Cardiac muscle cell (in vitro differentiated cells and primary cell): ENCODE measurements at regions not wholly inside any gene's neighbourhood (a gene's known extent, or its start where the extent isn't known, plus 50 kb on each side); places are given as distances from the start of the nearest gene placed in this dataset.

ENCODE experiments used
- DNase-seq, 2 donors: peaks; one replicate each; pipeline versions ENCODE4 v3.0.0 to v3.0.0-alpha.2; 2010 to 2017; ENCODE audit warnings: low read depth in 1 of 2, low spot score in 1 of 2
- H3K27ac ChIP-seq: fragments of 200-600 bp; sonication (generic); 2 replicates; pipeline ENCODE4 v1.5.1; 2016
- H3K27me3 ChIP-seq: fragments of 200-600 bp; sonication (generic); 2 replicates; pipeline ENCODE4 v1.6.0; 2016; ENCODE audit warnings: control low read depth
- H3K36me3 ChIP-seq: fragments of 200-600 bp; sonication (generic); 2 replicates; pipeline ENCODE4 v1.5.1; 2016; ENCODE audit warnings: control low read depth
- H3K4me1 ChIP-seq: fragments of 200-600 bp; sonication (generic); 2 replicates; pipeline ENCODE4 v1.8.1; 2017; ENCODE audit warnings: low read depth, mild to moderate bottlenecking, mixed run types
- H3K4me3 ChIP-seq: fragments of 200-600 bp; sonication (generic); 2 replicates; pipeline ENCODE4 v1.5.1; 2016; ENCODE audit warnings: mild to moderate bottlenecking
- H3K9me3 ChIP-seq: fragments of 200-600 bp; sonication (generic); 2 replicates; pipeline ENCODE4 v1.5.1; 2017; ENCODE audit warnings: low read depth, mild to moderate bottlenecking, control low read depth
- TF ChIP-seq, protein P1 (sequence below): IDR thresholded peaks from 2 replicates; pipeline ENCODE4 v1.5.1; 2012; ENCODE audit warnings: low read depth, mild to moderate bottlenecking, low read length

DNA sequence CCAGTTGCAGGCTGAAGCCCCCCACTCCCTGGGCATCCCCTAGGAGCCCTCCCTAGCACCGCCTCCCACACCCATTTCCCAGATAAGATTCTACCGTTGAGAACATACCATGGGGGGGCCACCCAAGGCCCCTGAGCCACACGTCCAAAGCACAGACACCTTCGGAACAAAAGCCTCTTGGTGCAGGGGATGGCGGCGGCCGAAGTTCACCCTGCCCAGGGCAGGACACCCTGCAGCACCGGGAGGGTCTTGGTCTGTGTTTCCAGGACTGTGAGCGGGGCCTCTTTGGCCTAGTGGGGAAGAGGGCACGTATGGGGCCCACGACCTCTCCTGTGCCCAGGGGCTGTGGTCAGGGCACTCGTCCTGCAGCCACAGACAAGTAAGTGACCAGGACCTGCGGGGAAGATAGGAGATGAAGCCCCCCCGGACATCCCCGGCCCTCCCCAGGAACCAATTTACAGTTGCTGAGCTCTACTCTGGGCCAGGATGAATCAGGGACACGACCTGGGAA is 154.3 kb upstream of the C14orf180 start:
- no peak for DNase-seq
- no peaks in the 10 kb centered on the region for H3K27me3 ChIP-seq
- no peaks in the 10 kb centered on the region for H3K9me3 ChIP-seq
- no peaks in the 10 kb centered on the region for H3K36me3 ChIP-seq
- H3K27ac ChIP-seq = no peak overlapping the region
- TF ChIP-seq, protein P1, sequence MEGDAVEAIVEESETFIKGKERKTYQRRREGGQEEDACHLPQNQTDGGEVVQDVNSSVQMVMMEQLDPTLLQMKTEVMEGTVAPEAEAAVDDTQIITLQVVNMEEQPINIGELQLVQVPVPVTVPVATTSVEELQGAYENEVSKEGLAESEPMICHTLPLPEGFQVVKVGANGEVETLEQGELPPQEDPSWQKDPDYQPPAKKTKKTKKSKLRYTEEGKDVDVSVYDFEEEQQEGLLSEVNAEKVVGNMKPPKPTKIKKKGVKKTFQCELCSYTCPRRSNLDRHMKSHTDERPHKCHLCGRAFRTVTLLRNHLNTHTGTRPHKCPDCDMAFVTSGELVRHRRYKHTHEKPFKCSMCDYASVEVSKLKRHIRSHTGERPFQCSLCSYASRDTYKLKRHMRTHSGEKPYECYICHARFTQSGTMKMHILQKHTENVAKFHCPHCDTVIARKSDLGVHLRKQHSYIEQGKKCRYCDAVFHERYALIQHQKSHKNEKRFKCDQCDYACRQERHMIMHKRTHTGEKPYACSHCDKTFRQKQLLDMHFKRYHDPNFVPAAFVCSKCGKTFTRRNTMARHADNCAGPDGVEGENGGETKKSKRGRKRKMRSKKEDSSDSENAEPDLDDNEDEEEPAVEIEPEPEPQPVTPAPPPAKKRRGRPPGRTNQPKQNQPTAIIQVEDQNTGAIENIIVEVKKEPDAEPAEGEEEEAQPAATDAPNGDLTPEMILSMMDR = no peak
- no peak overlapping the region for H3K4me3 ChIP-seq
- peaks cover 6% of the 10 kb centered on the region for H3K4me1 ChIP-seq

DNA sequence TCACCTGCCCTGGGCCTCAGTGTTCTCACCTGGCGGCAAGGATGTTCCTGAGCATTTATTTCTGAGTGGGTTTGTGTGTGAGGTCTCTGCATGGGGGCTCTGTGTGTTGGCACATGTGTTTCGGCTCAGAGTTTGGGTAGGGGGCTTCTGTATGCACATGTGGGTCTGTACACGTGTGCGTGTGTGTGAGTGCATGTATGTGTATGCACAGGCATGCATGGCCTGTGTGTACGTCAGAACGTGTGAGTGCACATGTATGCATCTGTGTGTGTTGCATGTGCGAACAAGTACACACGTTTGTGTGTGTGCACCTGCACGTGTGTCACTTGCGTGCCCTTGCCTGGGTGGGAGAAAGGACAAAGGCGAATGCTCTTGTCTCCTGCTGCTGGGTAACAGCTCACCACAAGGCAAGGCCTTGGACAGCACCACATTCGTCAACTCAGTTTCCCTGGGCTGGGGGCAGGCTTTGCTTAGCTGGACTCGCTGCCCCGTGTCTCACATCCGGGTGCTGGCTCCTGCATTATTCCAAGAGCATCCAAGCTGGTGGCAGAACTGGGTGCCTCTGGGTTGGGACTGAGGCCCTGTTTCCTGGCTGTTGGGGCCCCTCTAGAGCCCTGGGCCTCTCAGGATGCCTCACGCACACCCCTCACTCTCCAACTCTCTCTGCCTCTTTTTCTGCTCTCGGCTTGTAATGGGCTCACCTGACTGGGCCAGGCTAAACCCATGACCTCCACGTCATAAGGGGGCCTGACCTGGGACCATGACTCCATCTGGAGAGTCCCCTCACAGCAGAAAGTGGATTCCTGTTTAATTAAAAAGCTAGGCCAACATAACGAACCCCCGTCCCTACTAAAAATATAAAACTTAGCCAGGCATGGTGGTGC is 153.6 kb upstream of the C14orf180 start:
- TF ChIP-seq, protein P1 = no peak
- DNase-seq = no peak
- no peak overlapping the region for H3K27ac ChIP-seq
- no peaks in the 10 kb centered on the region for H3K36me3 ChIP-seq
- no peaks in the 10 kb centered on the region for H3K9me3 ChIP-seq
- H3K27me3 ChIP-seq = no peaks in the 10 kb centered on the region
- peaks cover 6% of the 10 kb centered on the region for H3K4me1 ChIP-seq
- no peak overlapping the region for H3K4me3 ChIP-seq

GRCh38 chr14:104427131-104427851 is 152.3 kb upstream of the C14orf180 start:
- no peak for DNase-seq
- Histone ChIP-seq H3K4me3 (no peak overlapping the region), H3K27me3 (no peaks in the 10 kb centered on the region), H3K9me3 (no peaks in the 10 kb centered on the region), H3K4me1 (peaks cover 6% of the 10 kb centered on the region), H3K27ac (no peak overlapping the region), H3K36me3 (no peaks in the 10 kb centered on the region)
- TF ChIP-seq, protein P1 = no peak

DNA sequence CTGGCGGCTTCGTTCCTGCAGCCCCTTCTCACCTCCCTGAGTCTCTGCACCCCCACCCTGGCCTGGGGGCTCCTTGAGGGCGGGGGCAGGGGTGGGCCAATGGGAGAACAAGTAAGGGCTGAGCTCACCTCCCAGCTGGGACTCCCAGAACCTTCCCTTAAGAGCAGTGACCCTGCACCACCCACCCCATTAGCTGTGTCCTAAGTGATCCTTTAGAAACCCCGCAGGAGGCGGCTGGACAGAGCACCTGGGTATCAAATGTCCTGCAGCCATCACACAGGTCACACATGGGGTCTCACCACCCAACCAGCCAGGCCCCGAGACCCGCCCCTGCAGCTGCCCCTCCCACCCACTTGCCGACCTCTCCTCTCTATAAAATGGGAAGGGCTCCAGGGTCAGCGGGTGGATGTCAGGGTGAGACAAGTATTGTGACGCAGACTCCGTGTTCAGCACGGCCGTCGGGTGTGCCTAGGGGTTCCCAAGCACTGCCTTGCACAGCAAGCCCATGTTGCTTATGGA is 151.2 kb upstream of the C14orf180 start:
- Histone ChIP-seq H3K4me1 (peaks cover 6% of the 10 kb centered on the region), H3K27me3 (no peaks in the 10 kb centered on the region), H3K27ac (no peak overlapping the region), H3K4me3 (no peak overlapping the region), H3K9me3 (no peaks in the 10 kb centered on the region), H3K36me3 (no peaks in the 10 kb centered on the region)
- no peak for DNase-seq
- TF ChIP-seq, protein P1 = no peak

GRCh38 chr14:104428860-104429259 is 150.7 kb upstream of the C14orf180 start:
- Histone ChIP-seq H3K27ac (no peak overlapping the region), H3K36me3 (no peaks in the 10 kb centered on the region), H3K9me3 (no peaks in the 10 kb centered on the region), H3K4me3 (no peak overlapping the region), H3K4me1 (peaks cover 6% of the 10 kb centered on the region), H3K27me3 (no peaks in the 10 kb centered on the region)
- DNase-seq = no peak
- TF ChIP-seq, protein P1 = no peak
